GM12864 (cell line): ENCODE measurements at regions not wholly inside any gene's neighbourhood (a gene's known extent, or its start where the extent isn't known, plus 50 kb on each side); places are given as distances from the start of the nearest gene placed in this dataset.

Experiments used
- DNase-seq: peaks from one replicate; pipeline ENCODE4 v3.0.0-alpha.2; 2011; ENCODE audit warnings: low read depth
- H3K4me3 ChIP-seq: 2 replicates; pipeline ENCODE4 v1.5.1; 2011; ENCODE audit warnings: mild to moderate bottlenecking, low read depth, low read length, control low read depth
- CTCF ChIP-seq: IDR thresholded peaks from 2 replicates; pipeline ENCODE4 v1.5.1; 2011; ENCODE audit warnings: low read depth, mild to moderate bottlenecking, moderate library complexity, low read length, control low read depth, inconsistent platforms; ENCODE audit errors: missing control alignments

- DNase-seq, result no peak
- H3K4me3 ChIP-seq, result no peak overlapping the region
- TF ChIP-seq CTCF, result no peak
These were observed 100.9 kb upstream of the PMEPA1 start for GRCh38 chr20:57810511-57811373.

DNA sequence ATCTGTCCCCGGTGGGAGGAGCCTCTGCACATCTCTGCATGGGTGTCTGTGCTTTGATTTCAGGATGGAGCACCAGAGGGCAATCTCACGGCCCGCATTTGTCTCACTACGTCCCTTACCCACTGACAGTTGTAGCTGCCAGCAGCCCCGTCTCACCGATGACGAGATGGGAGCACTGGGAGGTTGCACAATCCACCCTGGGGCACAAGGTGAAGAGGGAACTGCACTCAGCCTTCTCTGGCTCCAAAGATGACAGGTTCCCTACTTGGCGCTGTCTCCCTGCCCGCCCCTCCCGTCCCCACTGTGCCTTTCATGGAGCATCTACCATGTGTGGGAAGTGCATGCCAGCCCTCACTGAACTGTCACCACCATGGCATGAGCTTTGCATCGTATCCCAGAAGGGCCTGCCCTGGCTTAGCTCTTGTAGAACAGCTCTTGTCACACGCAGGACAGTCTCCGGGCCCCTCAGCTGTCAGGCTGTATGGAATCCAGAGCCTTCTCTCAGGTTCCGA is 99.9 kb upstream of the PMEPA1 start:
- DNase-seq, result no peak
- H3K4me3 ChIP-seq, result no peak overlapping the region
- no peak for TF ChIP-seq CTCF

DNA sequence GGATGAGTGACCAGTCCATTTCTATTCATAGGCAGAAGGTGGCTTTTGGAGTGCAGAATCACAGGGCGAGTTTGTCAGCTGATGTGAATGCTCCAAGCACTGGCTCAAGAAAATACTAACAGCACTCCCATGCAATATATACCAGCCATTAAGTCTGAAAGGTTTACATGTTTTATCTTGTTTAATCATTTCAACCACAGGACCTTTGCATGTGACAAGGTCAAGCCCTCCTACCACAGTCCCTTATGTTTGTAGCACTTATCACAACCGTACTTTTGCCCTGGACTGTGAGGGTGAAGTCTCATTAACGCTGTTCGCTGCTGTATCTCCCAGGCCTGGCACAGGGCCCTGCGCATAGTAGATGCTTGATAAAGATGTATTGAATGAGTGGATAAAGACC is 99.3 kb upstream of the PMEPA1 start:
- no peak for TF ChIP-seq CTCF
- DNase-seq, result no peak
- no peak overlapping the region for H3K4me3 ChIP-seq

GRCh38 chr20:57808264-57809070 is 98.7 kb upstream of the PMEPA1 start:
- no peak for TF ChIP-seq CTCF
- no peak for DNase-seq
- H3K4me3 ChIP-seq, result no peak overlapping the region

DNA sequence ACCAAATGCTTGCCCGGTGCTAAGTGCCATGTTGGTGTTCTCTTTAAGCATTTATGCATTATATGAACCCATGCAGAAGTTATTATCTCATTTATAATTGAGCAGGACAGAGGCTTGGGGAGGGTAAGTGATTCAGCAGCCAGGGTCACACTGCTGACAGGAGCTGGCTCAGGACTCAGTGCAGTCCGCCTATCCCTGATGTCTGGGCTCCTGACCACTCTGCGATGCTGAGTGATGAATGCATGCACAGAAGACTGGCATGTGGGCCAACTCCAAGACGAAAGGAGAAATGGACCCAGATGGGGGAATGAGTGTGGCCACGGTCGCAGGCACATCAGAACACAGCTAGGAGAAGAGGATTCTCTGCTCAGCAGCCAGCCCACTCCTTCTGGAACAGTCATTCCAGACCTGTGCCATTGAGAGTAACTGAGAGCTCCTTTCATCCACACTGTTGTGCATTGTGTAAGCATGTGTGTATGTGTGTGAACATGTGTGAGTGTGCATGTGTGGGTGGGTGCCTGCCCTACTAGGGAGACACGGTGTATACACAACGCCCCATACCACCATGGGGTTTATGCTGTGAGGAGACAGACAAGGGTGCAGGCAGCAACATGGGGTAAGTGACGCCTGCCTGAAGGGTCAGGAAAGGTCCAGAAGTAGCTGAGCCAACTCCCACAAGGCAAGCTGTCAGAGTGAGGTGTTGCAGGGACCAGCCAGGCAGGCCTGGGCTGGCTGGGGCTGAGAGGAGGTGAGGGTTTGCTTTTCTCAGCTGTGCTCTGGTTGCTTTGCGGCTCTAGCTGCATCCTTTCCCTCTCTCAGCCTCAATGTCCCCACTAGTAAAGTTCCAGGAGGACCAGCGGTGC is 97.8 kb upstream of the PMEPA1 start:
- H3K4me3 ChIP-seq, result no peak overlapping the region
- DNase-seq, result no peak
- no peak for TF ChIP-seq CTCF

DNA sequence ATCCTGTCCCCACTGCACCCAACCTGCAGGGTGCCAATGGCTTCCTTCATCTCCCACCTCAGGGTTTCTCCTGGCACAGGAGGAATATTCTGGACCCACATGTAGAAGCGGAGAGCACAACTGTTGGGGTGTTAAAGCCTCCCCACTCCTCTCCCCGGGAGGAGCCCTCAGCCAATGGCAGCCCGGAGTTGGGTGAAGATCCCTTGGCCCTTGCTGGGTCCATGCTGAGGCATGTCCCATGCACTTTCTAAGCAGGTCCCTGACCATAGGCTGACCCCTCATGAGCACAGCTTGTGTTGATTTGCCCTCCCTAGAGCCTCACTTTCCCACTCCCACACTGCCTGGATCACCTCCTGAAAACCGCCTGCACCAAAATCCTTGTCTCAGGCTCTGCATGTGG is 97.2 kb upstream of the PMEPA1 start:
- no peak for TF ChIP-seq CTCF
- no peak for DNase-seq
- no peak overlapping the region for H3K4me3 ChIP-seq
